Mucosa of descending colon (tissue), 3 donors: ENCODE measurements at regions not wholly inside any gene's neighbourhood (a gene's known extent, or its start where the extent isn't known, plus 50 kb on each side); places are given as distances from the start of the nearest gene placed in this dataset.

Source experiments
- ATAC-seq: fragments of 200-7000 bp; cut with Tn5 transposase; one replicate; pipeline ENCODE4 v1.9.1; 2020; ENCODE audit warnings: mild to moderate bottlenecking, moderate library complexity
- DNase-seq, 3 donors: peaks; one replicate each; pipeline ENCODE4 v3.0.0-alpha.2; 2020
- H3K36me3 ChIP-seq: fragments of 200-600 bp; one replicate; pipeline ENCODE4 v1.8.0; 2021; ENCODE audit warnings: low read depth, mild to moderate bottlenecking
- H3K4me1 ChIP-seq: fragments of 200-600 bp; one replicate; pipeline ENCODE4 v1.8.0; 2021; ENCODE audit warnings: low read depth, mild to moderate bottlenecking
- H3K4me3 ChIP-seq: fragments of 200-600 bp; one replicate; pipeline ENCODE4 v1.8.0; 2021; ENCODE audit warnings: mild to moderate bottlenecking
- H3K9me3 ChIP-seq: fragments of 200-600 bp; one replicate; pipeline ENCODE4 v1.8.0; 2021; ENCODE audit warnings: mild to moderate bottlenecking
- CTCF ChIP-seq: fragments of 200-600 bp; IDR thresholded peaks from one replicate; pipeline ENCODE4 v1.8.0; 2022; ENCODE audit warnings: antibody characterized with exemption, mild to moderate bottlenecking
- intact Hi-C, 2 donors: fragments of 100-400 bp; cut with DNase I in 1 of 2; cut with micrococcal nuclease in 1 of 2; formaldehyde crosslinking; loops; one replicate each; pipeline versions ENCODE4 v1.11.0 to v1.11.1; 2022; cut with DNase I, micrococcal nuclease
- donor health status: DM: no; HTN: no; CAD: no; lungs with moderate emphysema.
- donor health status: DM: no; HTN: no; CAD: no.
- donor health status: DM: no; HTN: yes; CAD: no.

- DNase-seq, result no peak
These were observed 136.2 kb downstream of the HMX1 start for GRCh38 chr4:8735236-8736089.

DNA sequence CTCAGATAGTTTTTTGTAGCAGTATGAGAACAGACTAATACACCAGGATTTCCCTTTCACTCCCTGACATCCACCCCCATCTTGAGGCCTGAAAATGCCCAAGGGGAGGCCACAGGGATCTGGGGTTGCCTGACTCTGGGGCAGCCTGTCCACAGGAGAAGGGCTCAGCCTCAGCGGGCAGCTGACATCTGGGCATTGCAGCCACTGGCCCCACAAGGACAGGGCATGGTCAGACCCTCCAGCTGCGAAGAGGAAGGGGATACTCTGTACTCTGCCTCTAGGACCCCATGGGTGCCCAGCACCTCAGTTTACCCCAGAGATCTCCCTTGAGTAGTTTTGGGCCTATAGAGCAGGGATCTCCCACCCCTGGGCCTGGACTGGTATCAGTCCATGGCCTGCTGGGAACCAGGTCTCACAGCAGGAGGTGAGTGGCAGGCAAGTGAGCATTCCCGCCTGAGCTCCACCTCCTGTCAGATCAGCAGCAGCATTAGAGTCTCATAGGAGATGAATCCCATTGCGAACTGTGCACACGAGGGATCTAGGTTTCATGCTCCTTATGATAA lies 138.9 kb downstream of the HMX1 start:
- TF ChIP-seq CTCF, result no peak
- DNase-seq, result no peak
- Histone ChIP-seq H3K4me3 (no peak overlapping the region), H3K36me3 (no peaks in the 10 kb centered on the region), H3K4me1 (no peaks in the 10 kb centered on the region), H3K9me3 (no peaks in the 10 kb centered on the region)
- no peak for ATAC-seq
- intact Hi-C loops, result no loop called here

More at GRCh38 chr4:8735236-8736089, 136.2 kb downstream of the HMX1 start:
- no peak for ATAC-seq
- intact Hi-C loops, result no loop called here
- no peaks in the 10 kb centered on the region for H3K9me3 ChIP-seq
- TF ChIP-seq CTCF, result no peak
- H3K4me3 ChIP-seq, result no peak overlapping the region
- no peaks in the 10 kb centered on the region for H3K4me1 ChIP-seq
- no peaks in the 10 kb centered on the region for H3K36me3 ChIP-seq

DNA sequence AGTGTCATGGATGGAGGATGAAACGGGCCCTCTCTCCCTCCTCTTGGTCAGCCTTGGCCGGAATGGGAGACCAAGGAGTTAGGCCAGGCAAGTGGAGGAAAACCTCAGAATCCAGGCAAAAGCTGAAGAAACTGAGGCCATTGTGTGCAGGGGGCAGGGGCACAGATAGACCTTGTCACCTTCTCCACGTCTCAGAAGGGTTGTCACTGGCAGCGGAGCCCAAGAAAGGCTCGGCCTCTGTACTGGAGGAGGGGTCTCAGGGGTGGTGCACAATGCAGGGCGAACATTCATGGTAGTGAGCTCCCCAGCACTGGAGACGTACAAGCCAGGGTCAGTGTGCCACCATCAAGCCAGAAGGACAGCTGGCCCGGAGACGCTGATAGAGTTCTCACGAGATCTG lies 139.5 kb downstream of the CPZ start:
- TF ChIP-seq CTCF, result no peak
- DNase-seq (no peak), ATAC-seq (no peak)
- intact Hi-C loops, result no loop called here
- no peaks in the 10 kb centered on the region for H3K4me1 ChIP-seq
- no peaks in the 10 kb centered on the region for H3K36me3 ChIP-seq
- no peaks in the 10 kb centered on the region for H3K9me3 ChIP-seq
- no peak overlapping the region for H3K4me3 ChIP-seq

- H3K36me3 ChIP-seq, result no peaks in the 10 kb centered on the region
- intact Hi-C loops, result no loop called here
- TF ChIP-seq CTCF, result no peak
- peak in 1 of 3 donors; percentile 19 for DNase-seq
- H3K4me3 ChIP-seq, result no peak overlapping the region
- no peak for ATAC-seq
- no peaks in the 10 kb centered on the region for H3K4me1 ChIP-seq
- no peaks in the 10 kb centered on the region for H3K9me3 ChIP-seq
These were observed 138.8 kb downstream of the CPZ start for GRCh38 chr4:8731364-8731763.

DNA sequence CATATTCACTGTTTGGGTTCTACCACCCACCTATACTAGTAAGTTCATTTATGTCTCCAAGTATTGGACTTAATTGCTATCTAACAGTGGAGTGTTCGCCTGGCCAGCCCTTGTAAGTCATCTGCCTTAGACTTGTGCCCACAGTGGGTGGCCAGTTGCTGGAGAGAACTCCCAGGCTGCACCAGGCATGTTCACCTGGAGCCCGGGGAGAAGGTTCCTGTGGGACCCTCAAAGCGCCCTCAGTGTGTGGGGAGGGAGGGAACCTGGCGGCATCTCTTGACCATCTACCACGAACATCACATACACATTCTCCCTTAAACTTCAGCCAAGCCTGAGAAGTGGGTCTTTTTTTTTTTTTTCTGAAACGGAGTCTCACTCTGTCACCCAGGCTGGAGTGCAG lies 138.1 kb downstream of the CPZ start:
- intact Hi-C loops, result no loop called here
- Histone ChIP-seq H3K4me3 (no peak overlapping the region), H3K9me3 (no peaks in the 10 kb centered on the region), H3K4me1 (no peaks in the 10 kb centered on the region), H3K36me3 (no peaks in the 10 kb centered on the region)
- DNase-seq (no peak), ATAC-seq (no peak)
- no peak for TF ChIP-seq CTCF
